ENCODE measurements at regions not wholly inside any gene's neighbourhood (a gene's known extent, or its start where the extent isn't known, plus 50 kb on each side); places are given as distances from the start of the nearest gene placed in this dataset.
A peak's percentile ranks its signal among the peaks of the same experiment; 100 is the strongest.

DNA sequence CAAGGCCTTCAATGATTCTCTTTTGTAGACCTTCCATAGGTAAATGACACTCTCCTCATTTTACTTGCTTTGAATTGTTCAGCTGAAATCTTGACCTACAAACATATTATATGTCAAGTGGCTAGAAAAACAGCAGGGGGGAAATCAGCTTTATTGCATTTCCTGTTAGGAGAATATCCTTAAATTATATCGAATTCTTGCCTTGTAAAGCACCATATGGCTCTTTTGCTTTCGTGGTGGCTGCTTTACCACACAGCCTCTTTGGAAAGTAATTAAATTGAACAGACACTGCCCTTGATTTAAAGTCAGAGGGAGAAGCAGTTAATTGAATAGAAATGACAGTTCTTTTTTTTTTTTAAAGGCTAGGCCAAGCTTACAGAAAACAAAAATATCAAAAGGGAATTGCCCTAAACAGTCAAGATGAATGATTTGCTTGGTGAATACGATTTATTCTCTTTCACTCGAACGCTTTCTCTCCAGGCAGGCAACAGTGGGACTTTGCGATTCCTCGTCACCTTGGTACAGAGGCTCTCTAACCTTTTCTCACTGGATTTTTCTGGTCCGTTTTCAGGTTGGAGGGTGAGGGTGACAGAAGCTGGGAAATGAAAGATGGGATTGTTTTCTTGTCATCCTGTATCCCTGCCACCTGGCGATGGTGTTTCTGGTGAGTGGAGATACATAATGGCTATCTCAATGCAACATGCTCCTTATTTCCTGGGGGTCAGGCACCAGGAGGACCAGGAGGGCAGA is 126.0 kb downstream of the GATA3 start:
- peaks cover 14% of the 10 kb centered on the region for H3K4me1 Mint-ChIP-seq (ENCODE audit: low read depth)

DNA sequence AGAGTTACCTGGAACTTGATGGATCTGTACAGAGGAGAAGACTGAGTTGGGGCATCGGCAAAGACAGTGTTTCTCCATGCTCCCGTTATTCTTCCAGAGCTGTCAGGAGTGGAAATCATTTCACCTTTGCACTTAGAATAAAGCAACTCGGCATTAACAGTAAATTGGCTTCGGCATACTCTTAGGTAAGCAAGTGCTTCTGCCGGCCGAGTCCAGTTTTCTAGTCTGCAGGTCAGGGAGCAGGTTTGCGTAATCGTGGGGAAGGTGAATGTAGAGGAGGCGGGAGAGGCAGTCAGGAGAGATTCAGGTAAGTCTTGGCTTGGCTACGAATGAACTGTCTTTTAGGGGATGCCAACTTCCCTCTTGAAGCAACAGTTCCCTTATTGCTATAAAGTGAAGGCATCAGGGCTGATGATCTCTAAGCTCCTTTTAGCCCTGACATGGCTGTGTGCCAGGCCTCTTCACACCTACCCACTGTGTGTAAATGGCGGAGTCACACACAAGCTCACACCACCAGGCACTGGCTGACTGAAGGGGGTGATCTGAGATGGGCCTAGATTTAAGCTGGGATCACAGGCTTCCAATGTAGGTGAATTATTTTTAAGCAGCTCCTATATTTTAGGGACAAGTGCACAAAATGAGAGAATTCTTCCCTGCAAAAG is 127.1 kb downstream of the GATA3 start:
- Mint-ChIP-seq H3K9me3 (no peaks in the 10 kb centered on the region), H3K4me1 (ENCODE audit: low read depth) (peaks cover 14% of the 10 kb centered on the region), H3K36me3 (ENCODE audit: low read depth) (no peaks in the 10 kb centered on the region), H3K4me3 (no peak overlapping the region), H3K27me3 (no peaks in the 10 kb centered on the region), H3K27ac (no peak overlapping the region)
- intact Hi-C loops (cut with micrococcal nuclease): no loop called here
- TF ChIP-seq, protein P1, sequence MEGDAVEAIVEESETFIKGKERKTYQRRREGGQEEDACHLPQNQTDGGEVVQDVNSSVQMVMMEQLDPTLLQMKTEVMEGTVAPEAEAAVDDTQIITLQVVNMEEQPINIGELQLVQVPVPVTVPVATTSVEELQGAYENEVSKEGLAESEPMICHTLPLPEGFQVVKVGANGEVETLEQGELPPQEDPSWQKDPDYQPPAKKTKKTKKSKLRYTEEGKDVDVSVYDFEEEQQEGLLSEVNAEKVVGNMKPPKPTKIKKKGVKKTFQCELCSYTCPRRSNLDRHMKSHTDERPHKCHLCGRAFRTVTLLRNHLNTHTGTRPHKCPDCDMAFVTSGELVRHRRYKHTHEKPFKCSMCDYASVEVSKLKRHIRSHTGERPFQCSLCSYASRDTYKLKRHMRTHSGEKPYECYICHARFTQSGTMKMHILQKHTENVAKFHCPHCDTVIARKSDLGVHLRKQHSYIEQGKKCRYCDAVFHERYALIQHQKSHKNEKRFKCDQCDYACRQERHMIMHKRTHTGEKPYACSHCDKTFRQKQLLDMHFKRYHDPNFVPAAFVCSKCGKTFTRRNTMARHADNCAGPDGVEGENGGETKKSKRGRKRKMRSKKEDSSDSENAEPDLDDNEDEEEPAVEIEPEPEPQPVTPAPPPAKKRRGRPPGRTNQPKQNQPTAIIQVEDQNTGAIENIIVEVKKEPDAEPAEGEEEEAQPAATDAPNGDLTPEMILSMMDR (IDR thresholded peaks at IDR 0.05): no peak
- DNase-seq: no peak
- ATAC-seq: no peak
- ChIA-PET CTCF (interaction anchor here (0.7 to 0.8 kb wide), 2 partner anchors 11 to 34 kb away, joined by 3 read pairs; no protein-coding TSS in a partner anchor), POLR2A (no interaction called here)

More for the DNA sequence above, 126.0 kb downstream of the GATA3 start:
- intact Hi-C loops (cut with micrococcal nuclease): no loop called here
- no peak for ATAC-seq
- H3K4me3 Mint-ChIP-seq: no peak overlapping the region
- POLR2A ChIA-PET: no interaction called here
- DNase-seq: no peak
- TF ChIP-seq, protein P1 (IDR thresholded peaks at IDR 0.05): no peak
- no peaks in the 10 kb centered on the region for H3K36me3 Mint-ChIP-seq (ENCODE audit: low read depth)
- H3K27me3 Mint-ChIP-seq: no peaks in the 10 kb centered on the region
- H3K9me3 Mint-ChIP-seq: no peaks in the 10 kb centered on the region
- no peak overlapping the region for H3K27ac Mint-ChIP-seq
- CTCF ChIA-PET: interaction anchor here (0.7 kb wide), 1 partner anchor 32 kb away, joined by 3 read pairs; no protein-coding TSS in a partner anchor

DNA sequence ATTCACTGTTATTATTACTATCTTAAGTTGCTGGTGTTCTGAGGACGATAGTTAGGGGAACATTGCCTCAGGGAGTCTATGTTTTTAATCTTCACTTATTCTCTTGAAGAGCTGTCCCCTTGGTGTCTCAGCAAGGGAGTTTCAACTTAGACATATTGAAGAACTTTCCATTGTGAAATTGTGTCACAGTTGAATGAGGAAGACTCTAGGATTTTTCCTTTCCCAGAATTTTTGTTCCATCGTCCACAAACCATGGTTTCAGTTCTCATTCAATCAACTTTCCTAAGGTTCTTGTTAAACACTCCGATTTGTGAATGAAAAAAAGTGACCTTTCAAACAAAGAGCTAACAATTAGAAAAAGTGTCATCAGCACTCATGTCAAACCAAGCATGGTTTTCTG is 128.3 kb downstream of the GATA3 start:
- ChIA-PET CTCF (interaction anchor here (1.2 kb wide), 1 partner anchor 122 kb away, joined by 3 read pairs; no protein-coding TSS in a partner anchor), POLR2A (interaction anchor here (0.6 to 1.2 kb wide), 4 partner anchors 13 to 126 kb away, joined by 3 read pairs; no protein-coding TSS in a partner anchor)

DNA sequence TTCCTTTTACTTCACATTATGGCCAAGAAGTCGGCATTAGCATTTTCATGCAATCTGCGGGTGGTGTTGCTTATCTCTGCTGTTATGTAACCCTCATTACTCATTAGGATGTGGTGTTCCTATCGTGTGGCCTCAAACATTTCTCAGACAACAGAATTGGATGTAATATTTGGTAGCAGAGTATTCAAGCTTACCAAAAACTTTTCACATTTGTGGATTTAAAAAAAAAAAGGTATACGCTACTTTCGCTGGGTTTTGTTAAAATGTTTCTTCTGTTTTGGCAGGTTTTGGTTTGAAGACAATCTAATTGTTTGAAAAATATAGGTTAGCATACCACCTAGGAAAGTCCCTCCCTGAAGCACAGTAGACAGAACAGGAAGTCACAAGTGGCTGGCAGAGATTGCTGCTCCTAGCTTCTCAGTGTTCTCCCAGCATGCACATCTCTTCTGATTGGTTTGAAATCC is 128.8 kb downstream of the GATA3 start:
- Mint-ChIP-seq H3K27ac (no peak overlapping the region), H3K9me3 (no peaks in the 10 kb centered on the region), H3K27me3 (peaks cover 3% of the 10 kb centered on the region), H3K4me1 (ENCODE audit: low read depth) (peaks cover 17% of the 10 kb centered on the region), H3K4me3 (no peak overlapping the region), H3K36me3 (ENCODE audit: low read depth) (no peaks in the 10 kb centered on the region)
- ChIA-PET POLR2A (interaction anchor here (0.6 to 1.2 kb wide), 4 partner anchors 12 to 127 kb away, joined by 3 read pairs; no protein-coding TSS in a partner anchor), CTCF (interaction anchor here (1.2 kb wide), 1 partner anchor 123 kb away, joined by 3 read pairs; no protein-coding TSS in a partner anchor)
- intact Hi-C loops (cut with micrococcal nuclease): no loop called here
- ATAC-seq: peak; percentile 75
- DNase-seq: peak; percentile 32
- TF ChIP-seq, protein P1 (IDR thresholded peaks at IDR 0.05): no peak

More for the DNA sequence above, 128.3 kb downstream of the GATA3 start:
- H3K27me3 Mint-ChIP-seq: no peaks in the 10 kb centered on the region
- ATAC-seq (no peak), DNase-seq (no peak)
- H3K27ac Mint-ChIP-seq: no peak overlapping the region
- TF ChIP-seq, protein P1 (IDR thresholded peaks at IDR 0.05): no peak
- intact Hi-C loops (cut with micrococcal nuclease): no loop called here
- H3K36me3 Mint-ChIP-seq (ENCODE audit: low read depth): no peaks in the 10 kb centered on the region
- no peaks in the 10 kb centered on the region for H3K9me3 Mint-ChIP-seq
- peaks cover 14% of the 10 kb centered on the region for H3K4me1 Mint-ChIP-seq (ENCODE audit: low read depth)
- H3K4me3 Mint-ChIP-seq: no peak overlapping the region

All from activated CD8-positive, alpha-beta T cell treated with anti-CD3 and anti-CD28 coated beads for 36 hours (primary cell).